GM21447 (cell line): ENCODE measurements at regions not wholly inside any gene's neighbourhood (a gene's known extent, or its start where the extent isn't known, plus 50 kb on each side); places are given as distances from the start of the nearest gene placed in this dataset.

Experiments
- ATAC-seq: cut with Tn5 transposase; IDR thresholded peaks from one replicate; pipeline ENCODE4 v1.9.1; 2021; ENCODE audit not compliant: unreplicated experiment

DNA sequence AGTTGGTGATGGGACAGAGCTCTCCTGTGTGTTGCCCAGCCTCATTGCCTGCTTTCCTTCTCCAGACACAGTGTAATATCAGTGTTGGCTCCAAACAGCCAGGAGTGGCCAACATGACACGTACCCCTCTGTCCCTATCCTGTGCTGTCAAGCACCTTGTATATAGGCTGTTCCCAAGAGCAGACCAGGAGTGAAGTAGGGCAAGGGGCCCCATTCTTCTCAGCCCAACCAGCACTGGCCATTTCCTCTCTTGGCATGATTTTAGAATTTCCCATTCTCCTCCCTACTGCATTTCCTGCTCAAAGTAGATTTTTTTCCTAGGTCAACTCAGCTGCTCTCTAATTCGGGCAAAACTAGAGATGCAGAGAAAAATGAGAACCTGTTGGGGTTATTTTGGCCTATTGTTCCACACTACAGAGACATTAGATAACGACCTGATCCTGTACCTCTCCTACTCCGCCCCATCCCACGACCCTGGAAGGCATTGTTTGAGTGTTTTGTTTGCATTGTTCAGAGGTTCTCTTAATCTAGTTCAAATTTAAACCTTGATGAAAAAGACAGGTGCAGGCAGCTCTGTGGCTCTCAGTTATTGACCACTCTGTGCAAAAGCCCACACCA lies 95.6 kb downstream of the RASSF10 start:
- no peak for ATAC-seq

GRCh38 chr11:13105237-13105844 lies 96.2 kb downstream of the RASSF10 start:
- ATAC-seq: peak; percentile 85

DNA sequence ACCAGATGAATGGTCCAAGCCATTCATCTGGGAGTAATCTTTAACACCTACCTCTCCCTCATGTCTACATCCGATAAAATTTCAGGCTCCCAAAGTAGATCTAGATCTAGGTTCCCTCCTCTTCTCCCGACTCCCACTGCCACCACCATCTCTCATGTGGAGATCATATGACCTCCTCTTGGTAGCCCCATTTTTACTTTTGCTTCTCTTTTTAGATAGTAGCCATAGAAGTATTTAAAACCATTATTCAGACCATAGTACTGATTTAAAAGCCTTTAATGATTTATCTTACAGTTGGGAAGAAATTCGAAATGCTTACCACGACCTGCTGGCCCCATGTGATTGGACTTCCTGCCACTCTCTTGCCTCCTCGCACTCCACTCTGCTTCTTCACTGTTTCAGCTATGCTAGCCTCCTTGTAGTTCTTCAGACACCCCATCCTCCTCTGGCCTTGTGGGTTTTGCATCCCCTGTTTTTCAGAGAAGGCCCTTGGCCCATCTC lies 98.5 kb downstream of the RASSF10 start:
- ATAC-seq: no peak

GRCh38 chr11:13108416-13108815 lies 99.3 kb downstream of the RASSF10 start:
- ATAC-seq: no peak

DNA sequence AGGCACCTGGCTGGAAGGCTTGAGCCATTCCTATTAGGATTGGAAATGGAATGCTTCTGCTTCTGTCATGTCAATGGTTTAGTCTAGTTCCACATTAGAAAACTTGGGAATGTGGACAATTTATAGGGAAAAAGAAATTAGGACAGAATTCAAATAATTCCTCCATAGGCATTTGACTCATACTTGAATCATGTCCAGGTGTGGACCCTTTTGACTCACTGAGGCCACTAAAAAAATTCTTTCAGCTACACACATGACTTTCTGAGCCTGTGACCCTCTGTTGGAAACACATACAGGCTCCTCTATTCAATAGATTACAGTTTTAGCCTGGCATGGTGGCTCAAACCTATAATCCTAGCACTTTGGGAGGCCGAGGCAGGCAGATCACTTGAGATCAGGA lies 100.5 kb downstream of the RASSF10 start:
- no peak for ATAC-seq

- no peak for ATAC-seq
Observed at GRCh38 chr11:13110145-13110544, 101.0 kb downstream of the RASSF10 start.

- ATAC-seq: no peak
Observed at GRCh38 chr11:13110929-13111812, 102.1 kb downstream of the RASSF10 start.

- no peak for ATAC-seq
Observed at GRCh38 chr11:13111813-13112130, 102.7 kb downstream of the RASSF10 start.

DNA sequence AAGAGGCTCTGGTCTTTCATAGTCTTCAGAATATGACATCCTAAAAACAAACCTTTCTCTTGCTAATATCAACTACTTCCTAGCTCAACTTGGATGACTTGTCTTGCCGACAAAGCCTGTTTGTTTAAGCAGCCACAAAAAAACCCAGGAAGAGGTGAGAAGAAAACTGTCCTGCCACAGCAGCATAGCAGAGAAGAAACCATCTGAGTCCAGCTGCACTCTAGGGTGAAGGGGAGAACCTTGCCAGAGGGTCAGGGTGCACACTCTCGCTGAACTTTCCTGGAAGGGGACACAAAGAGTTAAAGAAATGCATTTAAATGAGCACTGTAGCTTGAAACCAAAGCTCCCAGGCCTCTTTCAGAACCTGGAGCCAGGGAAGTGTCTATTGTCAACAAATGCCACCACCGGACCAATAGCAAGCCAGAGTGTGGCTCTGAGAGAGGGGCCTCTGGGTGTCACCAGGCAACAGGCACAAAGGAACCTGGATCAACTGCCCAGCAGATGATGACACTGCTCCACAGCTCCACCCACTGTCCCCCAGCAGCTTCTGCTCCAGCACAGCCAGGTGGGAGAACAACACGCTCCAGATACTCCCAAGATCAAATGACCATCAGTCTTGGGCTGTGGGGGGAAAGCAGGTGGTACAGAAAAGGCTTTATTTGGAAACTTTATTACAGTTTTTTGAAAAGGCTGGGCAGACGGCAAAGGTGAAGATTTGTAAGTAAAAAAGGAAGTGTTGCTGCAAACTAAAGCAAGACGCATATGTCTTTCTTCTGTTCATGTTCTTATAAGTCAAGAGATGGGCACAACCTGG lies 105.7 kb downstream of the RASSF10 start:
- ATAC-seq: peak; percentile 47

DNA sequence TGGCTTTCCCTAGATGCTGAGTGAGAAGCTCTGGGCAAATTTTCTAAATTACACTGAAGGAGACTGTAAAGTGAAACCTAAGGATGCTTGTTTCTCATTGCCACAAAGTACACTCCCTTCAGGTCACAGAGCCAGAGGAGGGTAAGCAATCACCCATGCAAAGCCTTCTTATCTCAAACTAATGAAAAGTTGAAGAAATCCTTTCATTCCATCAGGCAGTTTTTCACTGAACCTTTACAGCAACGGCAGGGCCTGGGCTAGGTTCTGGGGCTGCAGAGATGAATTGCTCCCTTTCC lies 106.2 kb downstream of the RASSF10 start:
- no peak for ATAC-seq

DNA sequence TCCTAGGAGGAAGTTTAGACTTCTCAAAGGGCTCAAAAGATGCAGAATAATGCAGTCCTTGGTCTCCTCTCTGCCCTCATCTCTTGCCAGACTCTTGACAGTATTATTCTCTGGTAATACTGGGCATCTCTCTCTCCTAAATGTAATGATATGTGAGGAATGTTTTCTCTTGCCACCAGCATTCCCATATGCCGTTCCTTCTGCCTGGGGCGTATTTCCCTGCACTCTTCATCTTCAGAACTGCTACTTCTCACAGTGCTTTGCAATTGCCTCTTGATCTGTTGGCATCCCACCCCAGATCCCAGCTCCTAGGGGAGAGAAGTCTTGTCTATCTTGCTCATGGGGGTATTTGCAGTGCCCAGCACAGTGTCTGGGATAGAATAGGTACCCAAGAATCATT lies 107.4 kb downstream of the RASSF10 start:
- ATAC-seq: no peak

- no peak for ATAC-seq
Observed at GRCh38 chr11:13117344-13117743, 108.2 kb downstream of the RASSF10 start.

DNA sequence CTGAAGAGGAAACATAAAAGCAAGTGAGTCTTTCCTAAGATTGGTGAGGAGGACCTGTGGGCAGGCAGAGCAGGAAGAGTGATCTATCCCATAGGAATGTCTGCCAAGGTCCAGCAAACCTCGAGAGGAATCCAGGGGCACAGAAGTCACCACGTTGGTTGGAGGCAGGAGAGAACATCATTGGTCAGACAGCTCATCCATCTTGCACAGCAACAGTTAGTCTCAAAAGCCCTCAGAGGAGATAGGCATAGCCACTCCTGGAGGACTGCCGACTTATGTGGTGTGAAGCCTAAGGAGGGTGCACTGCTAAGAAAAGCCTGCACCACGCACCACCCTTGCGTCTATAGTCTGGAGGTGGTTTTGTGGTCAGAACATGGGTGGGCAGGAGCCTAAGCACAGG lies 109.1 kb downstream of the RASSF10 start:
- ATAC-seq: no peak

GRCh38 chr11:13118650-13119049 lies 109.5 kb downstream of the RASSF10 start:
- ATAC-seq: no peak

DNA sequence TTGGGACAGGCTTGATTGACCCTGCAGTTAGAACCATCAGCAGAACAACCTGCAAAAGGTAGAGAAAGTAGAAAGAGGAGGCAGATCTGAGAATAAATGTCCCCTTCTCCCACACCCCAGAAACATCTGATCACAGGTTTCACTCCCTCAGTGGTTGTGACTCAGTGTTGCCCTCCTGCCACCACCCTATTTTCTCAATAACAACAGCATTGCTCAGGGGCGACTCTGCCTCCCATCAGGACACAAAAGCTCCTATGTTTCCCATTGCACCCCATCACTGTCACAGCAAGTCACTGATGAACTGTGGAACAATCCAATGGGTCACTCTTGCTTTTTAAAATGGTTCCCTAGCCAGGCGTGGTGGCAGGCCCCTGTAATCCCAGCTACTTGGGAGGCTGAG lies 110.2 kb downstream of the RASSF10 start:
- no peak for ATAC-seq

DNA sequence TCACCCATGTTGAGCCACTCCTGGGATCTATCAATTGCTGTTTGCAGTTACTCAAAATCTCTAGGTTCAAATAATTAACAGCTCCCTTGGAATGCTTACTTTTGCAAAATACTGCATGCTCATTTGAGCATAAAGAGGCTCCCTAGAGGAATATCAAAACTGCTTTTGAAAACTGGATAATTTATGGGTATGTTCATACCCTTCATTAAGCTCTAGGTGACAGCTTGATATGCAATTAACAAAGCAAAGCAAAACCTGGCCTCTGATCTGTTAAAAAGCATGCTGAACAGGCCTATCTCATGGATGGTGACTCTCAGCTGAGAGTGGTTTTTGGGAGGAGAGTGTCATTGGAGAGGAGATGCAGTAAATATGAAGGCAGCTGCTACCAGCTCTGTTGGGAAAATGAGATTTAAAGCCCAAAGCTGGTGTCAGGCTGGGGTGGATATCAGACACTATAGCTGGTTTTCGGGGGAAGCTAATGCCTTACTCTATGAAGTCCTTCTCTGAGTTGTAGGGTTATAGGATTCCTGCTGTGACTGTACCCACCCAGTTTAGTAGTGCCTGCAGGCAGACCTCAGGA lies 110.9 kb downstream of the RASSF10 start:
- no peak for ATAC-seq

- no peak for ATAC-seq
Observed at GRCh38 chr11:13120691-13121090, 111.6 kb downstream of the RASSF10 start.

GRCh38 chr11:13126430-13126829 lies 117.3 kb downstream of the RASSF10 start:
- no peak for ATAC-seq

DNA sequence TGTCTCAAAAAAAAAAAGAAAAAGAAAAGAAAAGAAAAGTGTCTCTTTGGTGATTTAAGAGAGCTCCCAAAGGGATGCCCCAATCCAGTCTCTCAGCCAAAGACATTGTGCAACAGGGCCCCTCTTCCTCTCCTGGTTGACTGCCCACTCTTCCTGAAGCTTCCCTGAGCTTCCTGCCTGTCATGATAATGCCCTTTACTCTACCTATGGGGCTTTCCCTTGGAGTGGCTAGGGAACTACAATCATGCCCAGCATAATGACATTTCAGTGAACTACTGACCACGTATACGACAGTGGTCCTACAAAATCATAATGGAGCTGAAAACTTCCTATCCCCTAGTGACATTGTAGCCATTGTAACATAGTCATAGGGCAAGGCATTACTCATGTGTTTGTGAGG lies 118.0 kb downstream of the RASSF10 start:
- no peak for ATAC-seq

- no peak for ATAC-seq
Observed at GRCh38 chr11:13128354-13128753, 119.2 kb downstream of the RASSF10 start.

GRCh38 chr11:13134066-13134465 lies 125.0 kb downstream of the RASSF10 start:
- ATAC-seq: no peak
